NCI-H2171 treated with DMSO at 0.1 percent for 48 hours (cell line): ENCODE measurements at regions not wholly inside any gene's neighbourhood (a gene's known extent, or its start where the extent isn't known, plus 50 kb on each side); places are given as distances from the start of the nearest gene placed in this dataset.
"Not testable (repeated sequence)": the region's sequence is repeated elsewhere in the genome, so short reads cannot be mapped to it uniquely, and the experiment has no call there.

Source experiments
- DNase-seq: peaks from one replicate; lab custom pipeline; 2025; lab: John Stamatoyannopoulos, UW

GRCh38 chr5:171714261-171714660 lies 71.4 kb upstream of the SMIM23 start:
- no peak for DNase-seq

- no peak for DNase-seq
These were observed 70.8 kb upstream of the SMIM23 start for GRCh38 chr5:171714851-171715250.

- no peak for DNase-seq
These were observed 70.1 kb upstream of the SMIM23 start for GRCh38 chr5:171715551-171715950.

GRCh38 chr5:171720086-171720485 lies 65.5 kb upstream of the SMIM23 start:
- DNase-seq = no peak

GRCh38 chr5:171721464-171721863 lies 64.2 kb upstream of the SMIM23 start:
- no peak for DNase-seq

GRCh38 chr5:171724468-171725204 lies 61.0 kb upstream of the SMIM23 start:
- peak; percentile 12 for DNase-seq

- DNase-seq = no peak
These were observed 60.4 kb upstream of the SMIM23 start for GRCh38 chr5:171725205-171725601.

- not testable (repeated sequence) for DNase-seq
These were observed 58.8 kb upstream of the SMIM23 start for GRCh38 chr5:171726819-171727218.

- no peak for DNase-seq
These were observed 56.9 kb upstream of the SMIM23 start for GRCh38 chr5:171728686-171729085.
